HG03139 (cell line): ENCODE measurements at regions not wholly inside any gene's neighbourhood (a gene's known extent, or its start where the extent isn't known, plus 50 kb on each side); places are given as distances from the start of the nearest gene placed in this dataset.
"Not testable (repeated sequence)": the region's sequence is repeated elsewhere in the genome, so short reads cannot be mapped to it uniquely, and the experiment has no call there.

ENCODE experiments used
- ATAC-seq: cut with Tn5 transposase; IDR thresholded peaks from one replicate; pipeline ENCODE4 v1.9.1; 2021; ENCODE audit not compliant: unreplicated experiment

DNA sequence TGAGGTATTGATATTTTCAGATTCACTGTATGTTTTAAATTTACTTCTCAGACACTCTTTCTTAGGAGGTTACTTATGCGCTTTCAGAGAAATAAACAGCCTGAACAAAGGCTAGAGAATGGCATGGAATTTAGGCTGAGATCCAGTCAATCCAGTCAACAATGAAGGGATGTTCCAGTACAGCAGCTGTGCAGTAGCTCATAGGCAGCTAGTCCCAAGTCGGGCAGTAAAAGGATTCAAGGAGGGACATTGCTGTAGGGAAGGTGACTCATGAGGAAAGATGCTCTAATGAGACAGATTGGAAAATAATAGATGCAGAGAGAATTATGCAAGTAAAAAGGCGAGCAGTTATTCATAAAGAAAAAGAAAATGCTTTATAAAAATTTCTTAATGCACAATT lies 397.9 kb upstream of the RGPD4 start:
- no peak for ATAC-seq

- ATAC-seq, result no peak
Measured at GRCh38 chr2:107430006-107430405, 396.7 kb upstream of the RGPD4 start.

GRCh38 chr2:107430596-107431266 lies 396.0 kb upstream of the RGPD4 start:
- no peak for ATAC-seq

GRCh38 chr2:107436281-107436680 lies 390.4 kb upstream of the RGPD4 start:
- ATAC-seq, result no peak

GRCh38 chr2:107437265-107437664 lies 389.4 kb upstream of the RGPD4 start:
- ATAC-seq, result no peak

DNA sequence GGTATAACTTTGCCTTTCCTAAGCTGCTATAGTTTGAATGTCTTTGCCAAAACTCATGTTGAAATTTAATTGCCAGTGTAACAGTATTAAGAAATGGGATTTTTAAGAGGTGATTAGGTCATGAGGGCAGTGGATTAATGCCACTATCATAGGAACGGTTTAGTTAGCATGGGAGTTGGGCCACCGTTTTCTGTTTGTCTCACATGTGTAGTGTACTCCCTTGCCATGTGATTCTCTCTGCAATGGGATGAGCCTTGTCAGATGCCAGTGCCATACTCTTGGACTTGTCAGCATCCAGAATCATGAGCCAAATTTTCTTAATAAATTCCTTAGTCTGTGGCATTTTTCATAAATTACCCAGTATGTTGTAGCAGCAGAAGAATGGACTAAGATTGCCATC lies 388.9 kb upstream of the RGPD4 start:
- no peak for ATAC-seq

- ATAC-seq, result no peak
Measured at GRCh38 chr2:107448160-107448559, 378.5 kb upstream of the RGPD4 start.

DNA sequence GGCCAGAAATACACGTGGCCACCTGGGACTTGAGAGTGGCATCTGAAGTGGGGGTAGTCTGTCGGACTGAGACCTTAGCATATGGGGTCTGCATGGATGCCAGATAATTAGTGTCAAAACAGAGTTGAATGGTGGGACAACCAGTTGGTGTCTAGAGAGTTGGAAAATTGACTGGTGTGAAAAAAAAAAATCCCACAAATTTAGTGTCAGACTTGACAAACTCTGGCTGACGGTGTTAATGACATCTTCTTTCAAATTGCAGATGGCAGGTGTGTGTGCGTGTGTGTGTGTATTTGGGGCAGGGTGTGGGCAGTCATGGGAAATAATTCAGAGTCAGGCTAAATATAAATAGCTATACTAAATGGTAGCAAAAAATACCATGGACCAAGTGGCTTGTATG lies 365.4 kb upstream of the RGPD4 start:
- ATAC-seq, result no peak

DNA sequence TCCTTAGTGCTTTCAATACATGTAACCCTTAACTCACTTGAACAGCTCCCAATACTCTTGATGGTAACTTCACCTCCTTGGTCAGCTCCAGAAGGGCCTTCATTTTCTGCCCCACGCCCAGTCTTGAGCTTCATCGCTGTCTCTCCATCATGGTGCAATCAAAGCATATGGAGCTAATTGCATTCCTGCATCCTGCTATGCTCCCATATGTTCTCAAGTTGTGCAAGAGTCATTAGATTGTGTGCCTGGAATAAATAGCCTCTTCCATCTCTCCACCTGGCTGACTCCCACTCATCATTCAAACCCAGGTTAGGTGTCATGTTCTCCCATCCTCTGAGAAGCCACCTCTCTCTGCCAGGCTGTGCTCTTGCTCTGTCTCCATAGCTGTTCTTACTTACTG lies 364.5 kb upstream of the RGPD4 start:
- no peak for ATAC-seq

GRCh38 chr2:107466241-107466640 lies 360.5 kb upstream of the RGPD4 start:
- no peak for ATAC-seq

- no peak for ATAC-seq
Measured at GRCh38 chr2:107466984-107467773, 359.5 kb upstream of the RGPD4 start.

GRCh38 chr2:107469437-107469995 lies 357.2 kb upstream of the RGPD4 start:
- ATAC-seq, result no peak

DNA sequence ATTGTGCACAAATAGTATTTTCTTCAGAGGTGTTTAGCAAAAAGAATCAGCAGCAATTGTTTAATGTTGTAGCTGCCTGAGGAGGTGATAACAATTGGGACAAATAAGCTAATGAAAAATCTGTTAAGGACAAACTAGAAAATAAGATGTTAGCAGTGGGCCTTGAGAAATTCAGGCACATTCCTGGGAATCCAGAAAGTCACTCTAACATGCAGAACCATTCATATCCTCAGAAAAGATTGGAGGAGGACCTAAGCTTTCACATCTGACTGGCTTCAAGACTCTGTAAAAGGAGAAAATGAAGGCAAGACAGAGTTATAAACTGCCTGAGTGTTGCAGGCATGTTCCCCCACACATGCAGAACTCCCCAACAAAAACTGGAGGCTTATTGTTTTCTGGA lies 353.5 kb upstream of the RGPD4 start:
- ATAC-seq, result no peak

DNA sequence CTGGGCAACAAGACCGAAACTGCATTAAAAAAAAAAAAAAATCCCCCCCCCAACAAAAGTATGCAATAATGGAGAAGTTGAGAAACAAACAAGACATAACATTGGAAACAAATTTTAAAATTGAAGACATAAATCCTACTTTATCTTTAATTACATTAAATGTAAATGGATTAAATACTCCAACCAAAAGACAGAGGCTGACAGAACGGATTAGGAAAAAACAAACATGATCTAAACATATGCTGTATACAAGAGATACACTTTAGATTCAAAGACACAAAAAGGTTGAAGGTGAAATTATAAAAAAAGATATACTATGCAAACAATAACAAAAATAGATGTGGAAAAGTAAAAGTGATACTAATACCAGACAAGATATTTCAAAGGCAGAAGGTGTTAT lies 350.8 kb upstream of the RGPD4 start:
- no peak for ATAC-seq

GRCh38 chr2:107502539-107502938 lies 324.2 kb upstream of the RGPD4 start:
- no peak for ATAC-seq

DNA sequence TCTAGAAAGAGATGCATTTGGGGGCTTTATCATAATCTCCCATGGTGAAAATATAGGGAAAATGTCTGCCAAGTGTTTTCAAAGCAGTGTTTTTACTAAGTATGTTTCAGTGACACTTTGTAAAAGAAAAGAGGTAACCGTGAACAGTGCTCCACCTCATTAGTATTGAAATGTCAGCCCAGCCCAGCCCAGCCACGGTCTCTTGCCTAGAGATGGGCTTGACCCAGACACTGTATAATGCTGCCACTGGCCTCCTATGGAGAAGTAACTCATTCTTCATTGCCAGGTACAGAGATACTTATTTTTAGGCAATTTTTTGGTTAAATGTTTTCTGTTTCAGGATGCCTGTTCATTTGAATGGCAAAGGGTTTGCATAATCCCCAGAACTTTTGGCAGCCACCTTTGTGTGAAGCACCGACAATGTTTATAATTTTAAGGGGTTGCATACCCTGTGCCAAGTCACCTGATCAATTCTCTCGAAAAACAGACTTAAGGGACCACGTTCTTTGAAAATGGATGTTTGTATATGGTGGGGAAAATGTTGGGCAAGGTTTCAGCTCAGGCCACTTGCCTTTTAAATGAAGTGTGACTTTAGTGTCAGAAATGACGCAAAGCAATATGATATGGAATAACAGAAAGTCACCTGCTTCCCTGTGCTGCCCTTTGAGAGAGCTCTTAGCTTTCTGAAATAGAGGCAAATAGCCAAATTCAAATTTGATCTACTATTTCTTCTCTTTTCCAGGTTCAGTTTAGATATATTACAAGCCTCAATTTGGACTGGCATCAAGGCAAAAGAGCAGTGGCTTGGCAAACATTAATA lies 314.5 kb upstream of the RGPD4 start:
- ATAC-seq, result no peak

GRCh38 chr2:107525406-107525805 lies 301.3 kb upstream of the RGPD4 start:
- no peak for ATAC-seq

DNA sequence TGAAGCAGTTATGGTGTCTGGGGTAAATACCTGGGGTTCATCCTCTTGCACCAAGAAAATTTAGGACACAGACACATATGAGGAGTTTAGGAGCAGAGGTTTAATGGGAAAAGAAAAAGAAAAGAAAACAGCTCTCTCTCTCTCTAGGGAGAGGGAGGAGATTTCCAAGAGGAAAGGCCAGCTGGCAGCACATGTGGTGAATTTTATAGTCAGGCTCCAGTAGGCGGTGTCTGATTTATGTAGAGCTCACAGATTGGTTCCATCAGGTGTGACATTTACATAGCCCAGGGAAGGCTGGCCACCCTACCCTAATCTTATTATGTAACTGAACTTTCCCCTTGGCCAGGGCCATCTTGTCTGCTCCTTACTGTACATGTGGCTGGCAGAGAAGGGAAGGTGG lies 297.5 kb upstream of the RGPD4 start:
- ATAC-seq, result no peak

DNA sequence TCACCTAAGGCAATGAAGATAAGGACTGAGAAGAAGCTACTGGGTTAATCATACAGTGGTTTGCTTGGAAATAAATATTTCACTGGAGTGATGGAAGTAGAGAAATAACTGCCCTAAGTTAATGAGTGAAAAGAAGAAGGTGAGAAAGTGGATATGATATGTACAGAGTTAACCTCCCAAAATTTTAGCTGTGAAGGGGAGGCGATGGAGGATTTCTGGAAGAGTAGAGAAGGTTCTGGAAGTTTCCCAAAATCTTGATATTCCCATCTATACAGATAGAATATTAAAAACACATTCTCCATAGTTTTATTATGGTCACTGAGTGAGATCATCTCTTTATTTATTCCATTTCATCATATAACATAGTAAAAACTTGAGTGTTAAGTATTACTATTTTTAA lies 296.6 kb upstream of the RGPD4 start:
- no peak for ATAC-seq

DNA sequence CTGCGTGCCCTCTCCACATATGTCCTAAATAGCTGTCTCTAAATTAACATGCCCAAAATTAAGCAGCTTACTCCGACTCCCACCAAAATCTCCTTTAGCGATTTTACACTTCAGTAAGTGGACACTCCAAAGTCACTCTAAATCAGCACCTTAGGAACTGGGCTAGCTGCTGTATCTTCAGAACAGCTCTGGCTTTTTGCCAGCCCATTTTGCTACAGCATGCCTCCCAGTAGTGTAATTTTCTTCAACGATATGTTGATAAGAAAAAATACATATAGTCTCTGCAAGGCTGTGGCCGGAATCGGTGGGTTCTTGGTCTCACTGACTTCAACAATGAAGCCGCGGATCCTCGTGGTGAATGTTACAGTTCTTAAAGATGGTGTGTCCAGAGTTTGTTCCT lies 291.8 kb upstream of the RGPD4 start:
- no peak for ATAC-seq

- ATAC-seq, result not testable (repeated sequence)
Measured at GRCh38 chr2:107535905-107536689, 290.6 kb upstream of the RGPD4 start.
